GM18868 (cell line): ENCODE measurements at regions not wholly inside any gene's neighbourhood (a gene's known extent, or its start where the extent isn't known, plus 50 kb on each side); places are given as distances from the start of the nearest gene placed in this dataset.
"Not testable (repeated sequence)": the region's sequence is repeated elsewhere in the genome, so short reads cannot be mapped to it uniquely, and the experiment has no call there.

Experiments used
- ATAC-seq: cut with Tn5 transposase; IDR thresholded peaks from one replicate; pipeline ENCODE4 v1.9.1; 2021; ENCODE audit warnings: mild to moderate bottlenecking, moderate library complexity; ENCODE audit not compliant: unreplicated experiment

DNA sequence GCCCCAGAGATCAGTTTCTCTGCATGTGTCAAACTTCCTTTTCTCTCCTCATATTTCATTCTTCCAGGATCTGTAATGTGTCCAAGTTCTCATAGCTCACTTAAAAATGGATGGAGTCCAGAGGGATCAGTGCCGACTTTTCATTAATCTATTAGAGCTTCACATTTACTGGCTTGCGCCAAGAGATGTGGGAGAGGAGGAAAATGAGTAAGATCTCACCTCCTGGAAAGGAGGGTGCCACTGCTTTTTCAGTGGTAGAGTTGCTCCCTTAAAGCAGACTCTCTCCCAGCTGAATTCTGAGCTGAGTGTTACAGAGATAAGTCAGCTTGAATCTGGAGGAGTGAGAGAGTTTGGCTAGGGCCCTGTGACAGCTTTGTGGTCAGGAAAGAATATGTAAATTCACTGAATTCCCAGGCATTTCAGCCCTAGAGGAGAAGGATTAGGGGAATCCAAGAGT lies 175.9 kb downstream of the SOX4 start:
- ATAC-seq, result no peak

GRCh38 chr6:21769968-21770367 lies 176.4 kb downstream of the SOX4 start:
- no peak for ATAC-seq

DNA sequence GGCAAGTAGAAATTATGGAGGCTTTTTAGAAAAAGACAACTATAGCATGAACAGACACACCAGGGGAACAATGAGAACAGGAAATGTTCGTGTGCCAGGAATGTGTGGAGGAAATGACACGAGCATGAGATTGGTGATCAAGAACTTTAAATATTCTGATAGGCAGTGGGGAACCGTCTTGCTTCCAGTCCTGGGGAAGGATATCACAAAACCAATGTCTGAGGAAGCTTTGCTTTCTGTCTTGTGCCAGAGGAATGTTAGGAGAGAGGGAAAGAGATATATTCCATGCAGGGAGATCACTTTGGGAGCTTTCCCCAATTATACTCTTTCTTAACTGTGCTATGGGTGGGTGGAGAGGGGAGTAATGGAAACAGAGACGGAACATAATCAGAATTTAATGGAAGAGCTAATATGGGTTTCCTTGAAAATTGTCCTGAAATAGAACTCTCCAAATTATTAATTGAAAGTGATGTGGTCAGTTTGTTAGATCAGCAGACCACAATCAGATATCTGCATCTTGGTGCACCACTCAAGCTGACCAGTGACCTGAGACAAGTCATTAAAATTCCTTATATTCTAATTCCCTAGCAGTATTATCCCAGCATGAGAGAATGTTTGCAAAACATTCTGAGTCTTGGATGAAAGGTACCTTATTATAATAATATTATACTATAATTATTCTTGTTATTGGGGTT lies 178.2 kb downstream of the SOX4 start:
- ATAC-seq, result no peak

DNA sequence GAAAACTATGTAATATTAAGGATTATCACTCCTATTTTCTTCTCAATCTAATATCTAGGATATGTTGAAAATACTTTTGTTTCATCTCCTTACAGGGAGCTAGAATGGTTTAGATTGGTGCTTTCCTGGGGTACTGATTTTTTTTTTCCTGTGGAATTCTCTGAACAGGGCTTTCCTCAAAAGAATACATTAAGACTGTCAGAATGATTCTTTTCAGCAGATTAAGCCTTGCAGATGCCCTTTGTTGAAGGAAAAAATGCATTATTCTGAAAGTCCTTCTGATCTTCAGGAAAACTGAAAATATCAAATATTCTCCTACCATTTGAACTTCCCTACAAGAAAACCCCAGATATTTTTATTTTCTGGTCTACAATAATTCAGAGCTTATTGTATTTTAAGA lies 178.9 kb downstream of the SOX4 start:
- ATAC-seq, result no peak

DNA sequence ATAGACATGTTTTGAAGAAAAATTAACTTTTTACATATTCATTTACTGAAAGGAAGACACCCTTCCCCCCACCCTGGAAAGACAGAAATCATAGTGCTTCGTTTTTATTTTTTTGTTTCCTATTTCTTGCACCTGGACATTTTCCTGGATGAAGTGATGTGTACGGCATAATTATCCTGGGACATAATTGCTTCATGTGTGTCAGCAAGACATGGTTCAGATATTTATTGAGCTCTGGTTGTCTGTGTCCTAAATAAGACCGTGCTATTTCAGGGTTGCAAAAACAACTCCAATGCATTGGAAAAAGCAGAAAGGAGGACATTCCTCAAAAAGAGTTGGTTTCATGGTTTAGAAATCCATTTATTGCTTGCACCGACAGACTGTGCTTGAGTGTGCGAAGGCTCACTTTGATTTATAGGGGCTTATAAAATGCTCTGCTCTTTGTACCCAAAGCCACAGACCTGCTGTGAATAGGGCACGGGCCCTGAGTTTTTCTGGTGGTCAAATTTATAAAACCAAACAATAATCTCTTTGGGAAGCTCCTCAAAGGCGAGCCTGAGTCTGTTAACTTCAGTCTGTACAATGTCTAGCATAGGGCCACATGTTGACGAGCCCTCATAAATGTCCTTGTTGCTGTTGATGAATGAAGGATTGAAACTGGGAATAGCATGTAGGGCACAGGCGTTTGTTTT lies 179.5 kb downstream of the SOX4 start:
- ATAC-seq, result no peak

DNA sequence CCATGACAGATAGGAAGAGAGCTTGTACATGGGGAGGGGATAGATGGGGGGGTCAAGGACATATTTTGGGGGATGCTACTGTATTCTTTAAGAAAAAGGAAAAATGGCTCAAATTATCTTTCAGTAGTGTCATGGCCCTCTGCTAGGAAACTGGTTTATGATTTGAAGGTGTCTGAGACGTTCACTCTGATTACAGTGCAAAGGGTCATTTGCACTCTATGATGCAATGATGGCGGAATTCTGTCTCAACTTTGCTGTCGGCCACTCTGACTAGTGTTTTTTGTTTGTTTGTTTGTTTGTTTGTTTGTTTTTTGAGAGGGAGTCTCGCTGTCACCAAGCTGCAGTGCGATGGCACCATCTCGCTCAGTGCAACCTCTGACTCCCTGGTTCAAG lies 180.0 kb downstream of the SOX4 start:
- ATAC-seq, result no peak

DNA sequence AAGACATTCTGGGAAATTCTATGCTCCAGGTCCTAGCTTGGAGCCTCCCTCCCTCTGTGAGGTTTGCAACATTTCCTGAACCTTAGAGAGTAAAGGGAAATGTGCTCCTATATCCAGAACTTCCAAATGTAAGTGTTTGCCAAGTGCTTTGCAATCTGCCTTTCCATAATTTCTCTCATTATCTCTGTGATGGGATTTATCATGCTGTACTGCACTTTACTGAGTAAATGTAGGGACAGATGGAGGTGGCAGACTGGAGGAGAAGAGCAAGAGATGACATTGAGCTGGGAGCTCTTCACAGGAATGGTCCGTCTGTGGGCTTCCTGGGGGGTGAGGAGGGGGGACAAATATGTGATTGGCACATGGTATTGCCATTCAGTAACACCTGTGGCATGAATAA lies 184.3 kb downstream of the SOX4 start:
- ATAC-seq, result no peak

GRCh38 chr6:21780141-21780540 lies 186.6 kb downstream of the SOX4 start:
- ATAC-seq, result no peak

GRCh38 chr6:21780679-21781078 lies 187.1 kb downstream of the SOX4 start:
- ATAC-seq, result no peak

DNA sequence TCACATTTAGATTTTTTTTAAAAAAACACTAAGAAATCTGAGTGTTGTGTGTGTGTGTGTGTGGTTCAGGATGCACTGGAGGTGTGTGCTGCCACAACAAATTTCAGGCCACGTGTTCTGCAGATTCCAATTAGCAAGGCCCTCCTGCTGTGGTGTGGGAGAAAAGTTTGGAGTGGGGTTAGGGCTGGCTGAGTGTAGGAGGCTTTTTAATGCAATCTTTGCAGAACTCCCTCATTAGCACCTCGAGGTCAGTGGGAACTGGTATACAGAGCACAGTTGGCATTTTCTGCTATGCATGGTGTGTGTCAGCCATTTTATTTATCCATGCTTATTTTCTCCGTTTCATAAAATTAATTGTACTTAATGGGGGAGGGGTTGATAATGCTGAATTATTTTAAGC lies 187.6 kb downstream of the SOX4 start:
- no peak for ATAC-seq

- ATAC-seq, result no peak
Measured at GRCh38 chr6:21785164-21785563, 191.6 kb downstream of the SOX4 start.

GRCh38 chr6:21791056-21791455 lies 197.5 kb downstream of the SOX4 start:
- ATAC-seq, result no peak

GRCh38 chr6:21791581-21791980 lies 198.0 kb downstream of the SOX4 start:
- no peak for ATAC-seq

GRCh38 chr6:21792177-21792576 lies 198.6 kb downstream of the SOX4 start:
- no peak for ATAC-seq

GRCh38 chr6:21796979-21797378 lies 203.4 kb downstream of the SOX4 start:
- ATAC-seq, result not testable (repeated sequence)

DNA sequence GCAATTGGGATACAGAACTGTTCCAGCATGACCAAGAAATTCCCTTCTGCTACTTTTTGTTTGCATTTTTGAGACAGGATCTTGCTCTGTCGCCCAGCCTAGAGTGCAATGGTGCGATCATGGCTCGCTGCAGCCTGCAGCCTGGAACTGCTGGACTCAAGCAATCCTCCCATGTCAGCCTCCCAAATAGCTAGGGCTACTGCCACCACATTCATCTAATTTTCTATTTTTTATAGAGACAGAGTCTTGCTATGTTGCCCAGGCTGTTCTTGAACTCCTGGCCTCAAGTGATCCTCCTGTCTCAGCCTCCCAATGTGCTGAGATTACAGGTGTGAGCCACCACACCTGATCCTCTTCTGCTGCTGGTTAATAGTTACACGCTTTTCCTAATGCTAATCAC lies 204.9 kb downstream of the SOX4 start:
- no peak for ATAC-seq

DNA sequence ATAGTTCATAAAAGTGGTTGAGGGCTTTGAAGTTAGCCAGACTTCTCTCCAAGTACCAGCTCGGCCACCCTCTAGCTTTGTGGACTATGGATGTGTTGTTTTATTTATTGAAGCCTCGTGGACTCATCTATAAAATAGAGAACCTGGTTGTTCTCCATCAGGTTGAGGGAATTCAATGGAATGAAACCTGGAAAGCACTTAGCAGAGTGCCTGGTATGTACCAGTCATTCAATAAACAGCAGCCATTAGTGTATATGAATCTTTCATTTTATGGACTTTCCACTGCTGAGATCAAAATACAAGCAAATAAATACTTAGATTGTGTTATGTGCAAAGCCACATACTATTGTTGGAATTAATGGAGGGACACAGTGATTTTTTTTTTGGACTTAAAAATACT lies 206.8 kb downstream of the SOX4 start:
- no peak for ATAC-seq

DNA sequence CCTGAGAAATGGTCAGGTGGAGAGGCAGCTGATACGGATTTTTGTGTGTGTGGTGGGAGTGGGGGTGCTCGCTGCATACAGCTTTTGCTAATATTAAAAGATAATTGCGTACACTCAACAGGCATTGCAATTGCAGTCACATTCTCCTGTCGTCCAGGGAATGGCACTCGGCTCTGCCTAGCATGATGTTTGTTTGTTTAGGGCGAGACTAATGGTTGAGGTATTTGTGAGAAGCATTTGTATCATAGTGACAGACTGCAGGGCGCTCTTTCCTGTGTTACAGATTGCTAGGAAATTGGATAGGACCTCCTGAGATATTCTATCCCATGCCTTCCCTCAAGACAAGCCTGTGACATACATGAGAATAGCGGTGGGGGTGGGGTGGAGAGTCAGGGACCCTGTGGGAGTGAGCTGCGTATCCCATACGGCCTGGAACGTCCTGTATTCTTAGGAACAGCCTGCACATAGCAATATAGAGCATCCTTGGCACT lies 207.4 kb downstream of the SOX4 start:
- no peak for ATAC-seq

GRCh38 chr6:21801446-21802174 lies 208.1 kb downstream of the SOX4 start:
- no peak for ATAC-seq

GRCh38 chr6:21802175-21802822 lies 208.7 kb downstream of the SOX4 start:
- no peak for ATAC-seq

DNA sequence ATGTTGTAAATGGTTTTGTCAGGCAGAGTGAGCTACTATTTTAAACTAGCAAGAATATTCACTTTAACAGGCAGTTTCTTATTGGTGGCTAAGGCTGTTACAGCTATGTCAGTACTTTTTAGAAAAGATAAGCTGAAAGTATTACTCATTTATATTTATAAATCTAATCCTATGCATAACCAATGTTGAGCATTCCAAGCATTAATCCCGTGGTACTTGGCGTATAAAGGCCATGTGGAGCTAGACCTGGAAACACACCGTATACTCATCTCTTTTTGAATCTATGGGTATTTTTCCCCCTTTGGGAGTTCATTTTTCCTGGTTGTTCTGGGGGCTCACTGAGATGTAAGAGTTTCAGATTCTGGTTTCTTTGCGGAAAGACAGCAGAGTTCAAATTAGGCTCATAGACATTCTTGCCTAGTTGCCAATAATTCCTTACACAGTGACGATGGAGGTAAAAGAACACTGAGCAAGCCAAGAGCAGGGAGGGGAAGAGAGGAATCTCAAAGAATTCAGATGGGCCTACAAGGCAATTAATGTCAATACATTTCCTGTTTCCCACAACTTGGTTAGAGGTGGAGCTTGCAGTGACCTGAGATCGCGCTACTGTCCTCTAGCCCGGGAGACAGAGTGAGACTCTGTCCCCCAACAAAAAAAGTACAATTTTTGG lies 211.5 kb downstream of the SOX4 start:
- no peak for ATAC-seq
